GM23338 (cell line): ENCODE measurements at regions not wholly inside any gene's neighbourhood (a gene's known extent, or its start where the extent isn't known, plus 50 kb on each side); places are given as distances from the start of the nearest gene placed in this dataset.
"Not testable (repeated sequence)": the region's sequence is repeated elsewhere in the genome, so short reads cannot be mapped to it uniquely, and the experiment has no call there.

Experiments used
- ATAC-seq: fragments of 200-7000 bp; cut with Tn5 transposase; 3 replicates; pipeline ENCODE4 v1.9.1; 2020
- DNase-seq: peaks from one replicate; pipeline ENCODE4 v3.0.0-alpha.2; 2015; ENCODE audit warnings: low spot score
- H2AFZ ChIP-seq: fragments of 200-600 bp; sonication (generic); 2 replicates; pipeline ENCODE4 v1.8.0; 2016; ENCODE audit warnings: antibody characterized with exemption, mild to moderate bottlenecking, moderate library complexity
- H3F3A ChIP-seq: fragments of 200-600 bp; sonication (generic); replicated peaks from 2 replicates; pipeline ENCODE4 v1.8.0; 2017; ENCODE audit warnings: antibody characterized with exemption, mixed run types, low read depth
- H3K27ac ChIP-seq: fragments of 200-600 bp; sonication (generic); 2 replicates; pipeline ENCODE4 v1.6.1; 2016; ENCODE audit warnings: low read depth
- H3K27me3 ChIP-seq: fragments of 200-600 bp; sonication (generic); 2 replicates; pipeline ENCODE4 v1.8.0; 2016; ENCODE audit warnings: mild to moderate bottlenecking, mixed run types, moderate library complexity; ENCODE audit not compliant: insufficient read depth
- H3K36me3 ChIP-seq: fragments of 200-600 bp; sonication (generic); 2 replicates; pipeline ENCODE4 v1.8.0; 2016; ENCODE audit warnings: mild to moderate bottlenecking; ENCODE audit not compliant: insufficient read depth
- H3K4me1 ChIP-seq: fragments of 200-600 bp; sonication (generic); 2 replicates; pipeline ENCODE4 v1.8.0; 2016; ENCODE audit warnings: mild to moderate bottlenecking, moderate library complexity; ENCODE audit not compliant: insufficient read depth
- H3K4me2 ChIP-seq: fragments of 200-600 bp; sonication (generic); 2 replicates; pipeline ENCODE4 v1.7.1; 2017; ENCODE audit warnings: mixed run types
- H3K4me3 ChIP-seq: fragments of 200-600 bp; sonication (generic); 2 replicates; pipeline ENCODE4 v1.6.1; 2016; ENCODE audit warnings: mixed run types
- H3K79me2 ChIP-seq: fragments of 200-600 bp; sonication (generic); replicated peaks from 2 replicates; pipeline ENCODE4 v1.8.0; 2017; ENCODE audit warnings: mild to moderate bottlenecking; ENCODE audit not compliant: insufficient read depth
- H3K9me2 ChIP-seq: fragments of 200-600 bp; sonication (generic); 2 replicates; pipeline ENCODE4 v1.8.0; 2017; ENCODE audit not compliant: insufficient read depth
- H4K20me1 ChIP-seq: fragments of 200-600 bp; sonication (generic); replicated peaks from 2 replicates; pipeline ENCODE4 v1.8.0; 2017; ENCODE audit warnings: mild to moderate bottlenecking; ENCODE audit not compliant: insufficient read depth
- H3K27ac Mint-ChIP-seq: 2 replicates; pipeline ENCODE4 v1.8.0; 2020; ENCODE audit warnings: inconsistent platforms, mild to moderate bottlenecking, moderate library complexity, mixed read lengths
- H3K27me3 Mint-ChIP-seq: 3 replicates; pipeline ENCODE4 v1.8.0; 2022; ENCODE audit warnings: low read depth, mild to moderate bottlenecking, moderate library complexity, mixed read lengths, inconsistent platforms; ENCODE audit not compliant: insufficient read depth, poor library complexity
- H3K36me3 Mint-ChIP-seq: 3 replicates; pipeline ENCODE4 v1.8.0; 2021; ENCODE audit warnings: low read depth, mild to moderate bottlenecking, inconsistent platforms, moderate library complexity, mixed read lengths
- H3K4me1 Mint-ChIP-seq: 3 replicates; pipeline ENCODE4 v1.8.0; 2020; ENCODE audit warnings: mild to moderate bottlenecking, inconsistent platforms, mixed read lengths
- H3K4me3 Mint-ChIP-seq: 3 replicates; pipeline ENCODE4 v1.8.0; 2021; ENCODE audit warnings: moderate library complexity, mild to moderate bottlenecking, inconsistent platforms, mixed read lengths
- H3K9me3 Mint-ChIP-seq: 3 replicates; pipeline ENCODE4 v1.8.0; 2020; ENCODE audit warnings: moderate library complexity, mild to moderate bottlenecking, inconsistent platforms, mixed read lengths
- CTCF ChIP-seq, 2 experiments: fragments of 200-600 bp in 1 of 2; sonication (generic) in 1 of 2; conservative IDR thresholded peaks; 2 replicates each; pipeline versions ENCODE4 v1.5.1 to v1.6.1; 2016 to 2017; ENCODE audit warnings: antibody characterized with exemption in 2 of 2, low read depth in 2 of 2, mild to moderate bottlenecking in 2 of 2, moderate library complexity in 1 of 2
- ETS1 ChIP-seq: IDR thresholded peaks from 2 replicates; pipeline ENCODE4 v1.6.1; 2016; ENCODE audit warnings: antibody characterized with exemption
- EZH2phosphoT487 ChIP-seq: fragments of 200-600 bp; sonication (generic); IDR thresholded peaks from one replicate; pipeline ENCODE4 v1.8.1; 2018; ENCODE audit warnings: antibody characterized with exemption; ENCODE audit not compliant: unreplicated experiment
- NANOG ChIP-seq: IDR thresholded peaks from 2 replicates; pipeline ENCODE4 v1.6.1; 2016; ENCODE audit warnings: antibody characterized with exemption, borderline replicate concordance
- REST ChIP-seq: IDR thresholded peaks from one replicate; pipeline ENCODE4 v1.6.1; 2018; ENCODE audit warnings: antibody characterized with exemption; ENCODE audit not compliant: unreplicated experiment

GRCh38 chrX:25897758-25898157 is 240.4 kb upstream of the MAGEB18 start (continued):
- no peak for TF ChIP-seq REST

GRCh38 chrX:25905728-25906127 is 232.4 kb upstream of the MAGEB18 start:
- H4K20me1 ChIP-seq, H3K9me3 Mint-ChIP-seq, H3K4me3 Mint-ChIP-seq, H3K27ac Mint-ChIP-seq, H3K4me1 ChIP-seq, H3K4me2 ChIP-seq, H3K36me3 Mint-ChIP-seq, H3K27me3 ChIP-seq, H2AFZ ChIP-seq, DNase-seq, H3K4me1 Mint-ChIP-seq, H3K9me2 ChIP-seq, H3K36me3 ChIP-seq, H3K4me3 ChIP-seq, H3K79me2 ChIP-seq, ATAC-seq, H3K27me3 Mint-ChIP-seq, H3K27ac ChIP-seq, H3F3A ChIP-seq: not testable (repeated sequence)

- Mint-ChIP-seq H3K27me3 (no peaks in the 10 kb centered on the region), H3K4me3 (no peak overlapping the region), H3K9me3 (no peaks in the 10 kb centered on the region), H3K27ac (no peak overlapping the region), H3K36me3 (no peaks in the 10 kb centered on the region), H3K4me1 (no peaks in the 10 kb centered on the region)
- ATAC-seq (no peak), DNase-seq (no peak)
- Histone ChIP-seq H3K4me1 (no peaks in the 10 kb centered on the region), H3K36me3 (no peaks in the 10 kb centered on the region), H3K9me2 (no peaks in the 10 kb centered on the region), H3K27ac (no peak overlapping the region), H4K20me1 (no peaks in the 10 kb centered on the region), H3K79me2 (no peaks in the 10 kb centered on the region), H2AFZ (no peak overlapping the region), H3K4me3 (no peak overlapping the region), H3K27me3 (no peaks in the 10 kb centered on the region), H3K4me2 (no peak overlapping the region), H3F3A (no peaks in the 10 kb centered on the region)
- TF ChIP-seq EZH2phosphoT487, result no peak
- TF ChIP-seq NANOG, result no peak
- TF ChIP-seq ETS1, result no peak
Measured at GRCh38 chrX:25925946-25926345, 212.2 kb upstream of the MAGEB18 start.

- Mint-ChIP-seq H3K4me1 (no peaks in the 10 kb centered on the region), H3K27ac (no peak overlapping the region), H3K36me3 (no peaks in the 10 kb centered on the region), H3K27me3 (no peaks in the 10 kb centered on the region), H3K9me3 (no peaks in the 10 kb centered on the region), H3K4me3 (no peak overlapping the region)
- H2AFZ ChIP-seq, result no peak overlapping the region
- H3K4me3 ChIP-seq, result no peak overlapping the region
- H3K9me2 ChIP-seq, result no peaks in the 10 kb centered on the region
- H3K4me1 ChIP-seq, result no peaks in the 10 kb centered on the region
- no peak overlapping the region for H3K27ac ChIP-seq
- no peaks in the 10 kb centered on the region for H3K27me3 ChIP-seq
- DNase-seq, result no peak
- no peaks in the 10 kb centered on the region for H4K20me1 ChIP-seq
- no peaks in the 10 kb centered on the region for H3F3A ChIP-seq
- H3K4me2 ChIP-seq, result no peak overlapping the region
- ATAC-seq, result no peak
- H3K36me3 ChIP-seq, result no peaks in the 10 kb centered on the region
- no peaks in the 10 kb centered on the region for H3K79me2 ChIP-seq
- TF ChIP-seq REST, result no peak
- TF ChIP-seq CTCF (conservative IDR thresholded peaks at IDR 0.05; ENCODE audit: low read depth in 2 of 2), result no peak
Measured at GRCh38 chrX:25928316-25928715, 209.8 kb upstream of the MAGEB18 start.
